HepG2 (cell line): ENCODE measurements at regions not wholly inside any gene's neighbourhood (a gene's known extent, or its start where the extent isn't known, plus 50 kb on each side); places are given as distances from the start of the nearest gene placed in this dataset.

Experiments used
- ATAC-seq: fragments of 200-7000 bp; cut with Tn5 transposase; 3 replicates; pipeline ENCODE4 v1.9.1; 2020; ENCODE audit warnings: mild to moderate bottlenecking, moderate library complexity
- BruUV-seq: library from RNA; stranded (reverse); fragments of 400-500 nt; replicated peaks from 2 replicates; lab custom pipeline; 2021; lab: Mats Ljungman, UMichigan
- CTCF ChIA-PET: fragments of 300-600 bp; formaldehyde crosslinking; extraction: SDS; loops from one replicate; lab custom pipeline; 2021; ENCODE audit warnings: low total read pairs, inconsistent platforms, low intra/inter-chr PET ratio; lab: Yijun Ruan, JAX
- POLR2A ChIA-PET: fragments of 350-600 bp; sonication (Branson Sonifier 250); formaldehyde crosslinking; loops from one replicate; lab custom pipeline; 2020; ENCODE audit warnings: antibody characterized with exemption, inconsistent platforms; lab: Yijun Ruan, JAX
- DNase-seq: peaks from one replicate; pipeline ENCODE4 v3.0.0-alpha.2; 2015; ENCODE audit warnings: low spot score
- FAIRE-seq: peaks from 3 replicates; lab custom pipeline; 2011; peaks lifted over from hg19 to GRCh38; lab: Jason Lieb, UNC
- H2AFZ ChIP-seq: one replicate; pipeline ENCODE4 v1.6.1; 2011; ENCODE audit warnings: low read length, inconsistent platforms
- H3K27ac ChIP-seq: fragments of 300-600 bp; 3 replicates; pipeline ENCODE4 v1.8.0; 2011; ENCODE audit warnings: mixed run types, mild to moderate bottlenecking, mixed read lengths, low read length, inconsistent platforms; ENCODE audit not compliant: insufficient read depth; ENCODE audit errors: extremely low read length
- H3K27me3 ChIP-seq, 2 experiments: fragments of 200-600 bp in 1 of 2; 2 replicates in 1 of 2; 3 replicates in 1 of 2; pipeline versions ENCODE4 v1.6.0 to v1.8.0; 2011; ENCODE audit warnings: low read length in 2 of 2, mild to moderate bottlenecking in 2 of 2, moderate library complexity in 2 of 2, inconsistent platforms in 1 of 2; ENCODE audit not compliant: insufficient read depth in 2 of 2, control insufficient read depth in 1 of 2
- H3K36me3 ChIP-seq, 2 experiments: fragments of 200-600 bp in 1 of 2; replicated peaks in 1 of 2; 2 replicates in 1 of 2; 3 replicates in 1 of 2; pipeline versions ENCODE4 v1.5.1 to v1.8.0; 2011; ENCODE audit warnings: low read length in 2 of 2, inconsistent platforms in 1 of 2; ENCODE audit not compliant: insufficient read depth in 2 of 2, control insufficient read depth in 1 of 2
- H3K4me1 ChIP-seq: 2 replicates; pipeline ENCODE4 v1.5.1; 2012; ENCODE audit warnings: low read length, inconsistent platforms; ENCODE audit not compliant: insufficient read depth
- H3K4me2 ChIP-seq: 2 replicates; pipeline ENCODE4 v1.6.0; 2011; ENCODE audit warnings: low read depth, low read length, inconsistent platforms
- H3K4me3 ChIP-seq, 3 experiments: fragments of 200-600 bp in 1 of 3; sonication (generic), shearing (Covaris generic) in 1 of 3; replicated peaks in 1 of 3; 2 replicates each; pipeline ENCODE4 v1.5.1; 2011 to 2016; ENCODE audit warnings: low read length in 3 of 3, inconsistent platforms in 2 of 3, low read depth in 2 of 3, mild to moderate bottlenecking in 2 of 3, control low read depth in 1 of 3, mixed read lengths in 1 of 3; ENCODE audit not compliant: insufficient read depth in 1 of 3
- H3K79me2 ChIP-seq: one replicate; pipeline ENCODE4 v1.6.1; 2011; ENCODE audit warnings: low read length, inconsistent platforms; ENCODE audit not compliant: insufficient read depth
- H3K9ac ChIP-seq: 2 replicates; pipeline ENCODE4 v1.6.0; 2011; ENCODE audit warnings: mild to moderate bottlenecking, low read depth, low read length, inconsistent platforms; ENCODE audit not compliant: insufficient read depth
- H3K9me3 ChIP-seq: 2 replicates; pipeline ENCODE4 v1.5.1; 2012; ENCODE audit warnings: mild to moderate bottlenecking, low read length
- H4K20me1 ChIP-seq: 2 replicates; pipeline ENCODE4 v1.6.0; 2011; ENCODE audit warnings: inconsistent platforms, mild to moderate bottlenecking, low read length, moderate library complexity; ENCODE audit not compliant: insufficient read depth
- CREB1 ChIP-seq, 2 experiments: fragments of 450-650 bp in 1 of 2; IDR thresholded peaks; 2 replicates each; pipeline ENCODE4 v1.6.1; 2016 to 2017; ENCODE audit warnings: control low read depth in 1 of 2, mild to moderate bottlenecking in 1 of 2, missing compliant biosample characterization in 1 of 2, missing genetic modification characterization in 1 of 2
- FOXA3 ChIP-seq: IDR thresholded peaks from 2 replicates; pipeline ENCODE4 v1.6.1; 2016; ENCODE audit warnings: missing genetic modification reagents, missing compliant biosample characterization
- GATAD2A ChIP-seq: IDR thresholded peaks from 2 replicates; pipeline ENCODE4 v1.6.1; 2016
- HNF4A ChIP-seq: sonication (generic); formaldehyde crosslinking; IDR thresholded peaks from 2 replicates; pipeline ENCODE4 v1.4.0; 2020; ENCODE audit warnings: missing genetic modification reagents
- NR2F1 ChIP-seq, 2 experiments: fragments of 450-650 bp in 1 of 2; formaldehyde crosslinking in 1 of 2; IDR thresholded peaks; 2 replicates each; pipeline versions ENCODE4 v1.5.0 to v1.6.1; 2016 to 2020; ENCODE audit warnings: mild to moderate bottlenecking in 1 of 2, missing compliant biosample characterization in 1 of 2, missing genetic modification reagents in 1 of 2, moderate library complexity in 1 of 2
- SOX5 ChIP-seq: IDR thresholded peaks from 2 replicates; pipeline ENCODE4 v1.6.1; 2016; ENCODE audit warnings: borderline replicate concordance
- SRSF4 ChIP-seq: fragments of 200-400 bp; formaldehyde crosslinking; IDR thresholded peaks from one replicate; pipeline ENCODE4 v1.6.1; 2018; ENCODE audit warnings: mild to moderate bottlenecking, low read depth, low read length, moderate library complexity; ENCODE audit not compliant: poor library complexity, severe bottlenecking
- STAG1 ChIP-seq: sonication (generic); formaldehyde crosslinking; IDR thresholded peaks from 2 replicates; pipeline ENCODE4 v1.4.0; 2020; ENCODE audit warnings: missing genetic modification reagents
- TBX3 ChIP-seq: fragments of 450-650 bp; IDR thresholded peaks from 2 replicates; pipeline ENCODE4 v1.6.1; 2017; ENCODE audit warnings: antibody characterized with exemption, mild to moderate bottlenecking, inconsistent platforms, borderline replicate concordance
- ZFP90 ChIP-seq: sonication (generic); formaldehyde crosslinking; IDR thresholded peaks from 2 replicates; pipeline ENCODE4 v1.8.0; 2022; ENCODE audit warnings: missing genetic modification reagents, mild to moderate bottlenecking, inconsistent platforms, borderline replicate concordance
- ZMYM3 ChIP-seq: sonication (generic); formaldehyde crosslinking; IDR thresholded peaks from 2 replicates; pipeline ENCODE4 v1.5.1; 2020; ENCODE audit warnings: mild to moderate bottlenecking, missing genetic modification reagents
- ZNF558 ChIP-seq: sonication (generic); formaldehyde crosslinking; IDR thresholded peaks from 2 replicates; pipeline ENCODE4 v1.9.0; 2022; ENCODE audit warnings: mild to moderate bottlenecking, missing genetic modification reagents, borderline replicate concordance
- WGBS: methylation state at CpG from one replicate; pipeline ENCODE4 v1.1.6; 2017; ENCODE audit warnings: low lambda C conversion rate; 5-methylcytosine and 5-hydroxymethylcytosine counted together
- in situ Hi-C: cut with HindIII; loops from 2 replicates; pipeline ENCODE4 v1.10.0; 2017; ENCODE audit warnings: low pct_unique_long_range_greater_than_20kb; ENCODE audit not compliant: extremely low pct_ligation_motif_present
- intact Hi-C: fragments of 100-400 bp; cut with micrococcal nuclease; formaldehyde crosslinking; loops from one replicate; pipeline ENCODE4 v1.10.0; 2022; ENCODE audit not compliant: unreplicated experiment
- TF ChIP-seq, protein P1 (sequence below): sonication (generic); formaldehyde crosslinking; IDR thresholded peaks from 2 replicates; pipeline ENCODE4 v1.5.0; 2020; ENCODE audit warnings: mild to moderate bottlenecking, missing genetic modification reagents
- TF ChIP-seq, protein P2 (sequence below): sonication (generic); formaldehyde crosslinking; IDR thresholded peaks from 2 replicates; pipeline ENCODE4 v1.4.0; 2020; ENCODE audit warnings: low read depth, mild to moderate bottlenecking, missing genetic modification reagents
- TF ChIP-seq, protein P3 (sequence below): sonication (generic); formaldehyde crosslinking; conservative IDR thresholded peaks from 2 replicates; pipeline ENCODE4 v1.4.0; 2020; ENCODE audit warnings: mild to moderate bottlenecking, missing genetic modification reagents, moderate library complexity

DNA sequence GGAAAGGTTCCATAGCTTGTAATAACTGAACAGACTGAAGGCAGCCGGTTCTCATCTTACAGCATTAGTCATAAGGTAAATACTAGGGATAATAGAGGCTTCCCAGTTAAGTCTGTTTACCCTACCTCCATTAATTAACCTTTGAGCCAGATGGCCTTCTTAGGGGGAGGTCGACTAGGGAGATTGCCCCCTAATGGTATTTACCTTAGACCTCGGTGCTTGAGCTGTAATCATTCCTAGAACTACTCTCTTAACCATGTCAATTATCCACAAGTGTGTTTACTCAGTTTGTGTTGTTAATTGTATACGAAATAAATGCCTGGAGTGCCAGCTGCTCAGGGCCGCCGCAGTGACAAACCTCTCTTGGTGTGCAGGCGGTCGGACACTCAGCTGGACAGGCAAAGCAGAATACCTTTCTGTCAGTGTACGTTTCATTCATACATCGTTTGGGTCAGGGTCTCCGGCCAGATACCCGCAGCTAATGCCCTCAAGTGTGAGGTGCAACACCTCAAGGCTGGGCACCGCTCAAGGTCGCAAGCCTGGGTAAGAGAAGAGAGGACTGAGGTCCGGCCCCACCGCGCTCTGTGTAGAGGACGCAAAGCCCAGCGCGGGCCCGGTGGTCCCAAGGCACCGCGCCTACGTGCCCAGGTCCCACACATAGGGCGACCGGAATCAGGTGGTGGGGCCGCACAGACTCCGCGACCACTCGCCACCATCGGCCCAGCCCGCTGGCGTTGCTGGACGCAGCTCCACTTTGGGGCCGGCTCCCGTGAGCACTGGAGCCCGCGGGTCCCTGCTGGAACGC, 931.0 kb downstream of the NLGN4Y start:
- Histone ChIP-seq H3K4me2 (peak overlapping the region; percentile 36; the same call in 1 of the 2 replicates), H4K20me1 (no peaks in the 10 kb centered on the region), H3K9me3 (no peaks in the 10 kb centered on the region), H3K9ac (no peak overlapping the region), H3K27me3 (no peaks in the 10 kb centered on the region), H3K79me2 (no peaks in the 10 kb centered on the region), H3K27ac (no peak overlapping the region), H3K4me3 (no peak overlapping the region; a peak in 1 of 6 replicates), H3K36me3 (no peaks in the 10 kb centered on the region), H3K4me1 (peaks cover 16% of the 10 kb centered on the region), H2AFZ (no peak overlapping the region)
- peak; percentile 93 for ATAC-seq
- no peak for FAIRE-seq
- no TSS peak for BruUV-seq
- in situ Hi-C loops (no loop called here), intact Hi-C loops (no loop called here)
- WGBS: 0% methylated on average over 1 of the region's 39 CpGs
- CTCF ChIA-PET: no interaction called here
- peak; percentile 78 for DNase-seq
- POLR2A ChIA-PET: no interaction called here
- TF ChIP-seq, protein P1, sequence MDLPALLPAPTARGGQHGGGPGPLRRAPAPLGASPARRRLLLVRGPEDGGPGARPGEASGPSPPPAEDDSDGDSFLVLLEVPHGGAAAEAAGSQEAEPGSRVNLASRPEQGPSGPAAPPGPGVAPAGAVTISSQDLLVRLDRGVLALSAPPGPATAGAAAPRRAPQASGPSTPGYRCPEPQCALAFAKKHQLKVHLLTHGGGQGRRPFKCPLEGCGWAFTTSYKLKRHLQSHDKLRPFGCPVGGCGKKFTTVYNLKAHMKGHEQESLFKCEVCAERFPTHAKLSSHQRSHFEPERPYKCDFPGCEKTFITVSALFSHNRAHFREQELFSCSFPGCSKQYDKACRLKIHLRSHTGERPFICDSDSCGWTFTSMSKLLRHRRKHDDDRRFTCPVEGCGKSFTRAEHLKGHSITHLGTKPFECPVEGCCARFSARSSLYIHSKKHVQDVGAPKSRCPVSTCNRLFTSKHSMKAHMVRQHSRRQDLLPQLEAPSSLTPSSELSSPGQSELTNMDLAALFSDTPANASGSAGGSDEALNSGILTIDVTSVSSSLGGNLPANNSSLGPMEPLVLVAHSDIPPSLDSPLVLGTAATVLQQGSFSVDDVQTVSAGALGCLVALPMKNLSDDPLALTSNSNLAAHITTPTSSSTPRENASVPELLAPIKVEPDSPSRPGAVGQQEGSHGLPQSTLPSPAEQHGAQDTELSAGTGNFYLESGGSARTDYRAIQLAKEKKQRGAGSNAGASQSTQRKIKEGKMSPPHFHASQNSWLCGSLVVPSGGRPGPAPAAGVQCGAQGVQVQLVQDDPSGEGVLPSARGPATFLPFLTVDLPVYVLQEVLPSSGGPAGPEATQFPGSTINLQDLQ: no peak
- TF ChIP-seq, protein P2, sequence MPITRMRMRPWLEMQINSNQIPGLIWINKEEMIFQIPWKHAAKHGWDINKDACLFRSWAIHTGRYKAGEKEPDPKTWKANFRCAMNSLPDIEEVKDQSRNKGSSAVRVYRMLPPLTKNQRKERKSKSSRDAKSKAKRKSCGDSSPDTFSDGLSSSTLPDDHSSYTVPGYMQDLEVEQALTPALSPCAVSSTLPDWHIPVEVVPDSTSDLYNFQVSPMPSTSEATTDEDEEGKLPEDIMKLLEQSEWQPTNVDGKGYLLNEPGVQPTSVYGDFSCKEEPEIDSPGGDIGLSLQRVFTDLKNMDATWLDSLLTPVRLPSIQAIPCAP (CRISPR knock-in tag): no peak
- peak; percentile 61; the same call in 1 of the 2 replicates for TF ChIP-seq SOX5 (CRISPR knock-in tag)
- no peak for TF ChIP-seq ZFP90 (CRISPR knock-in tag)
- TF ChIP-seq CREB1 (IDR thresholded peaks at IDR 0.05): no peak
- TF ChIP-seq CREB1 (CRISPR knock-in tag; IDR thresholded peaks at IDR 0.05): 0 out of 2 replicates have a peak, but pooled peaks have one; percentile 22
- TF ChIP-seq HNF4A: peak; percentile 71
- peak; percentile 79 for TF ChIP-seq FOXA3 (CRISPR knock-in tag)
- 0 out of 2 replicates have a peak, but pooled peaks have one; percentile 40 for TF ChIP-seq TBX3
- TF ChIP-seq NR2F1 (CRISPR knock-in tag; IDR thresholded peaks at IDR 0.05): peak in 1 of 2 experiments; percentile 53; a peak in 2 of 4 replicates
- no peak for TF ChIP-seq STAG1
- no peak for TF ChIP-seq ZNF558 (CRISPR knock-in tag)
- TF ChIP-seq, protein P3, sequence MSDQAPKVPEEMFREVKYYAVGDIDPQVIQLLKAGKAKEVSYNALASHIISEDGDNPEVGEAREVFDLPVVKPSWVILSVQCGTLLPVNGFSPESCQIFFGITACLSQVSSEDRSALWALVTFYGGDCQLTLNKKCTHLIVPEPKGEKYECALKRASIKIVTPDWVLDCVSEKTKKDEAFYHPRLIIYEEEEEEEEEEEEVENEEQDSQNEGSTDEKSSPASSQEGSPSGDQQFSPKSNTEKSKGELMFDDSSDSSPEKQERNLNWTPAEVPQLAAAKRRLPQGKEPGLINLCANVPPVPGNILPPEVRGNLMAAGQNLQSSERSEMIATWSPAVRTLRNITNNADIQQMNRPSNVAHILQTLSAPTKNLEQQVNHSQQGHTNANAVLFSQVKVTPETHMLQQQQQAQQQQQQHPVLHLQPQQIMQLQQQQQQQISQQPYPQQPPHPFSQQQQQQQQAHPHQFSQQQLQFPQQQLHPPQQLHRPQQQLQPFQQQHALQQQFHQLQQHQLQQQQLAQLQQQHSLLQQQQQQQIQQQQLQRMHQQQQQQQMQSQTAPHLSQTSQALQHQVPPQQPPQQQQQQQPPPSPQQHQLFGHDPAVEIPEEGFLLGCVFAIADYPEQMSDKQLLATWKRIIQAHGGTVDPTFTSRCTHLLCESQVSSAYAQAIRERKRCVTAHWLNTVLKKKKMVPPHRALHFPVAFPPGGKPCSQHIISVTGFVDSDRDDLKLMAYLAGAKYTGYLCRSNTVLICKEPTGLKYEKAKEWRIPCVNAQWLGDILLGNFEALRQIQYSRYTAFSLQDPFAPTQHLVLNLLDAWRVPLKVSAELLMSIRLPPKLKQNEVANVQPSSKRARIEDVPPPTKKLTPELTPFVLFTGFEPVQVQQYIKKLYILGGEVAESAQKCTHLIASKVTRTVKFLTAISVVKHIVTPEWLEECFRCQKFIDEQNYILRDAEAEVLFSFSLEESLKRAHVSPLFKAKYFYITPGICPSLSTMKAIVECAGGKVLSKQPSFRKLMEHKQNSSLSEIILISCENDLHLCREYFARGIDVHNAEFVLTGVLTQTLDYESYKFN (CRISPR knock-in tag): peak; percentile 76
- no peak for TF ChIP-seq SRSF4
- TF ChIP-seq ZMYM3: 0 out of 2 replicates have a peak, but pooled peaks have one; percentile 14
- peak; percentile 59; the same call in 1 of the 2 replicates for TF ChIP-seq GATAD2A
